H1 (cell line): ENCODE measurements at regions not wholly inside any gene's neighbourhood (a gene's known extent, or its start where the extent isn't known, plus 50 kb on each side); places are given as distances from the start of the nearest gene placed in this dataset.

ENCODE experiments used
- CTCF ChIA-PET: fragments of 300-600 bp; sonication (Branson Sonifier 250); formaldehyde crosslinking; loops from one replicate; lab custom pipeline; 2021; ENCODE audit not compliant: partially characterized antibody; lab: Charles Lee
- POLR2A ChIA-PET: fragments of 300-600 bp; sonication (Branson Sonifier 250); formaldehyde crosslinking; loops from one replicate; lab custom pipeline; 2021; ENCODE audit warnings: inconsistent platforms; ENCODE audit not compliant: partially characterized antibody; lab: Charles Lee
- DNase-seq, 2 experiments: peaks; one replicate each; pipeline versions ENCODE4 v3.0.0 to v3.0.0-alpha.2; 2010 to 2022; ENCODE audit warnings: low spot score in 2 of 2, low read depth in 1 of 2, mixed read lengths in 1 of 2
- FAIRE-seq: peaks from 2 replicates; lab custom pipeline; 2011; peaks lifted over from hg19 to GRCh38; lab: Jason Lieb, UNC
- H2AFZ ChIP-seq: 2 replicates; pipeline ENCODE4 v1.8.1; 2012; ENCODE audit warnings: low read length, inconsistent platforms
- H2AK5ac ChIP-seq: 2 replicates; pipeline ENCODE4 v1.6.1; 2013; ENCODE audit warnings: low read depth, low read length
- H2BK120ac ChIP-seq: replicated peaks from 2 replicates; pipeline ENCODE3; 2013; ENCODE audit warnings: low read depth, low read length, inconsistent platforms
- H2BK12ac ChIP-seq: 2 replicates; pipeline ENCODE4 v1.6.1; 2013; ENCODE audit warnings: low read depth, low read length
- H2BK15ac ChIP-seq: 2 replicates; pipeline ENCODE4 v1.6.1; 2013; ENCODE audit warnings: low read length
- H2BK20ac ChIP-seq: 2 replicates; pipeline ENCODE4 v1.6.1; 2013; ENCODE audit warnings: low read length
- H2BK5ac ChIP-seq: 2 replicates; pipeline ENCODE4 v1.6.1; 2013; ENCODE audit warnings: low read depth, low read length
- H3K14ac ChIP-seq: 2 replicates; pipeline ENCODE4 v1.6.1; 2013; ENCODE audit warnings: inconsistent platforms; ENCODE audit not compliant: insufficient read length
- H3K18ac ChIP-seq: 2 replicates; pipeline ENCODE4 v1.6.1; 2013; ENCODE audit warnings: low read length; ENCODE audit errors: extremely low read depth
- H3K23ac ChIP-seq: 2 replicates; pipeline ENCODE4 v1.6.1; 2013; ENCODE audit warnings: inconsistent platforms; ENCODE audit not compliant: insufficient read length
- H3K23me2 ChIP-seq: 2 replicates; pipeline ENCODE4 v1.6.1; 2013; ENCODE audit warnings: low read depth, low read length
- H3K27ac ChIP-seq: 2 replicates; pipeline ENCODE4 v1.6.1; 2011; ENCODE audit warnings: low read depth, low read length, inconsistent platforms
- H3K27me3 ChIP-seq, 4 experiments: replicated peaks in 1 of 4; 1 replicate in 1 of 4; 2 replicates in 3 of 4; pipeline versions ENCODE4 v1.6.1 to v1.8.1; 2011 to 2013; ENCODE audit warnings: low read length in 3 of 4, mild to moderate bottlenecking in 3 of 4, inconsistent platforms in 2 of 4, mixed read lengths in 2 of 4, moderate library complexity in 1 of 4; ENCODE audit not compliant: control insufficient read depth in 3 of 4, insufficient read depth in 3 of 4; ENCODE audit errors: extremely low read depth in 1 of 4
- H3K36me3 ChIP-seq, 4 experiments: 2 replicates each; pipeline versions ENCODE4 v1.6.1 to v1.8.1; 2011 to 2013; ENCODE audit warnings: mild to moderate bottlenecking in 4 of 4, low read length in 3 of 4, moderate library complexity in 2 of 4, control low read depth in 1 of 4, inconsistent platforms in 1 of 4; ENCODE audit not compliant: insufficient read depth in 4 of 4, control insufficient read depth in 2 of 4
- H3K4ac ChIP-seq: replicated peaks from 2 replicates; pipeline ENCODE3; 2013; ENCODE audit warnings: low read length, low read depth, mixed read lengths, inconsistent platforms; ENCODE audit not compliant: insufficient read length
- H3K4me1 ChIP-seq, 4 experiments: replicated peaks in 1 of 4; 1 replicate in 1 of 4; 2 replicates in 3 of 4; pipeline versions ENCODE4 v1.6.1 to v1.8.1; 2011 to 2013; ENCODE audit warnings: low read length in 3 of 4, inconsistent platforms in 2 of 4, mixed read lengths in 1 of 4; ENCODE audit not compliant: insufficient read depth in 4 of 4, control insufficient read depth in 3 of 4
- H3K4me2 ChIP-seq, 2 experiments: 2 replicates each; pipeline versions ENCODE4 v1.6.1 to v1.8.1; 2011 to 2013; ENCODE audit warnings: low read depth in 2 of 2, low read length in 2 of 2, control low read depth in 1 of 2, inconsistent platforms in 1 of 2, mild to moderate bottlenecking in 1 of 2; ENCODE audit not compliant: insufficient read depth in 1 of 2
- H3K4me3 ChIP-seq, 4 experiments: fragments of 200-600, 300-600 bp in 1 of 4; sonication (generic), shearing (Covaris generic), sonication (Bioruptor Twin) in 1 of 4; 2 replicates each; pipeline versions ENCODE4 v1.5.1 to v1.8.1; 2011 to 2016; ENCODE audit warnings: low read length in 4 of 4, low read depth in 3 of 4, control low read depth in 2 of 4, inconsistent platforms in 2 of 4, mild to moderate bottlenecking in 2 of 4, mixed read lengths in 1 of 4, moderate library complexity in 1 of 4; ENCODE audit not compliant: insufficient read depth in 2 of 4; ENCODE audit errors: extremely low read depth in 1 of 4
- H3K56ac ChIP-seq: replicated peaks from 2 replicates; pipeline ENCODE3; 2013; ENCODE audit warnings: low read depth, mild to moderate bottlenecking, mixed read lengths, low read length, inconsistent platforms; ENCODE audit not compliant: insufficient read length
- H3K79me1 ChIP-seq: 2 replicates; pipeline ENCODE4 v1.6.1; 2013; ENCODE audit warnings: low read depth, low read length, control low read depth
- H3K79me2 ChIP-seq, 2 experiments: 2 replicates each; pipeline versions ENCODE4 v1.6.1 to v1.8.1; 2012 to 2013; ENCODE audit warnings: low read length in 2 of 2, mild to moderate bottlenecking in 2 of 2, inconsistent platforms in 1 of 2; ENCODE audit not compliant: insufficient read depth in 2 of 2, control insufficient read depth in 1 of 2
- H3K9ac ChIP-seq, 4 experiments: replicated peaks in 1 of 4; 1 replicate in 1 of 4; 2 replicates in 3 of 4; pipeline versions ENCODE4 v1.6.1 to v1.8.1; 2011 to 2013; ENCODE audit warnings: low read depth in 3 of 4, low read length in 3 of 4, control low read depth in 2 of 4, mild to moderate bottlenecking in 2 of 4, moderate library complexity in 2 of 4, inconsistent platforms in 1 of 4; ENCODE audit errors: extremely low read depth in 1 of 4
- H3K9me3 ChIP-seq, 2 experiments: 2 replicates each; pipeline versions ENCODE4 v1.6.1 to v1.8.1; 2012 to 2013; ENCODE audit warnings: mild to moderate bottlenecking in 2 of 2, moderate library complexity in 2 of 2, control low read depth in 1 of 2, inconsistent platforms in 1 of 2, low read depth in 1 of 2, low read length in 1 of 2, mixed read lengths in 1 of 2; ENCODE audit not compliant: insufficient read depth in 2 of 2
- H4K20me1 ChIP-seq, 2 experiments: replicated peaks in 1 of 2; 2 replicates each; pipeline versions ENCODE3 to v1.8.1; 2011 to 2013; ENCODE audit warnings: inconsistent platforms in 2 of 2, low read length in 2 of 2, mild to moderate bottlenecking in 1 of 2; ENCODE audit not compliant: insufficient read depth in 2 of 2, control insufficient read depth in 1 of 2
- H4K5ac ChIP-seq: 2 replicates; pipeline ENCODE4 v1.6.1; 2013; ENCODE audit warnings: low read length, low read depth, mixed read lengths, inconsistent platforms; ENCODE audit not compliant: insufficient read length
- H4K8ac ChIP-seq: 2 replicates; pipeline ENCODE4 v1.8.0; 2013; ENCODE audit warnings: mild to moderate bottlenecking, moderate library complexity, low read length, inconsistent platforms; ENCODE audit not compliant: insufficient read depth; ENCODE audit errors: extremely low read depth
- H4K91ac ChIP-seq: replicated peaks from 2 replicates; pipeline ENCODE3; 2013; ENCODE audit warnings: low read length, mixed read lengths, inconsistent platforms; ENCODE audit not compliant: insufficient read length
- CEBPB ChIP-seq: IDR thresholded peaks from 2 replicates; pipeline ENCODE4 v1.6.1; 2012; ENCODE audit warnings: low read depth, low read length
- CTBP2 ChIP-seq: IDR thresholded peaks from 2 replicates; pipeline ENCODE4 v1.7.0; 2011; ENCODE audit warnings: borderline replicate concordance, mild to moderate bottlenecking, moderate library complexity, mixed read lengths, low read length; ENCODE audit not compliant: insufficient read depth, insufficient read length
- EZH2 ChIP-seq: fragments of 200-600 bp; sonication (generic); IDR thresholded peaks from 2 replicates; pipeline ENCODE4 v1.7.1; 2012; ENCODE audit warnings: low read depth, mild to moderate bottlenecking, moderate library complexity, low read length, inconsistent platforms; ENCODE audit not compliant: severe bottlenecking
- KDM4A ChIP-seq: IDR thresholded peaks from one replicate; pipeline ENCODE4 v1.7.1; 2012; ENCODE audit warnings: low read depth, mild to moderate bottlenecking, moderate library complexity, low read length, inconsistent platforms; ENCODE audit not compliant: severe bottlenecking
- MAX ChIP-seq: IDR thresholded peaks from 2 replicates; pipeline ENCODE4 v1.6.1; 2012; ENCODE audit warnings: inconsistent platforms
- NANOG ChIP-seq: IDR thresholded peaks from 2 replicates; pipeline ENCODE4 v1.6.1; 2011; ENCODE audit warnings: low read length, low read depth, mild to moderate bottlenecking, inconsistent platforms; ENCODE audit not compliant: insufficient read depth, poor library complexity, severe bottlenecking
- NRF1 ChIP-seq: IDR thresholded peaks from 2 replicates; pipeline ENCODE4 v1.6.1; 2011; ENCODE audit warnings: mild to moderate bottlenecking, low read depth, low read length, improper control_type of control experiment
- SRF ChIP-seq: IDR thresholded peaks from 2 replicates; pipeline ENCODE4 v1.6.1; 2011; ENCODE audit warnings: mild to moderate bottlenecking, low read depth, low read length, moderate library complexity
- ZNF274 ChIP-seq: IDR thresholded peaks from 2 replicates; pipeline ENCODE4 v1.7.0; 2012; ENCODE audit warnings: low read length, borderline replicate concordance; ENCODE audit errors: extremely low read depth
- WGBS, 2 experiments: shearing (Covaris generic) in 1 of 2; methylation state at CpG; one replicate each; pipeline versions ENCODE4 v1.1.6 to v1.1.7; 2013 to 2015; ENCODE audit warnings: low lambda C conversion rate in 2 of 2, mixed read lengths in 2 of 2, inconsistent platforms in 1 of 2, low coverage in 1 of 2, missing lambda C conversion rate in 1 of 2; ENCODE audit not compliant: insufficient replicate concordance in 2 of 2, insufficient coverage in 1 of 2, insufficient read length in 1 of 2; ENCODE audit errors: extremely low coverage in 1 of 2, missing lambda C conversion rate in 1 of 2; 5-methylcytosine and 5-hydroxymethylcytosine counted together

- Histone ChIP-seq H2BK15ac (peak overlapping the region; percentile 99; the same call in 1 of the 2 replicates), H3K27ac (no peak overlapping the region), H3K14ac (no peak overlapping the region), H2AFZ (no peak overlapping the region)
- no peak for TF ChIP-seq NANOG
- TF ChIP-seq CTBP2, result no peak
- no peak for TF ChIP-seq MAX
- no peak for TF ChIP-seq EZH2
- TF ChIP-seq ZNF274, result no peak
- TF ChIP-seq SRF, result no peak
- no peak for TF ChIP-seq NRF1
- no peak for TF ChIP-seq CEBPB
- no peak for TF ChIP-seq KDM4A
- TF ChIP-seq, all 59 proteins: peak for 0
- Histone ChIP-seq H3K4me3 (no peak overlapping the region), H3K9ac (no peak overlapping the region), H3K18ac (peak overlapping the region; percentile 48; the same call in 1 of the 2 replicates), H4K91ac (peak overlapping the region; percentile 46), H3K23ac (no peak overlapping the region), H4K5ac (no peak overlapping the region), H3K79me2 (no peaks in the 10 kb centered on the region), H2BK20ac (no peak overlapping the region), H3K23me2 (no peaks in the 10 kb centered on the region; the same call in 1 of the 2 replicates), H2BK5ac (no peak overlapping the region; the same call in 1 of the 2 replicates), H3K4ac (no peak overlapping the region), H3K4me2 (no peak overlapping the region), H3K79me1 (no peaks in the 10 kb centered on the region), H3K4me1 (peaks cover 0 to 34% (median 16%) of the 10 kb centered on the region in 4 experiments; a peak in 6 of 7 replicates), H2BK120ac (no peak overlapping the region), H3K9me3 (no peaks in the 10 kb centered on the region), H4K8ac (no peak overlapping the region; the same call in 1 of the 2 replicates), H3K56ac (no peak overlapping the region), H2BK12ac (peak overlapping the region; percentile 39; the same call in 1 of the 2 replicates), H3K36me3 (no peaks in the 10 kb centered on the region; a peak in 1 of 8 replicates), H2AK5ac (no peak overlapping the region), H4K20me1 (no peaks in the 10 kb centered on the region), H3K27me3 (no peaks in the 10 kb centered on the region)
- 91% methylated on average over 11 of the region's 11 CpGs; no CpG with 5 or more reads in 1 of the 2 experiments for WGBS, 2 experiments
- FAIRE-seq (no peak), DNase-seq (no peak)
- ChIA-PET CTCF (interaction anchor here (0.7 to 2.5 kb wide), 3 partner anchors 40 to 125 kb away, joined by 3 to 9 read pairs (median 5); no protein-coding TSS in a partner anchor), POLR2A (interaction anchor here (1.5 kb wide), 1 partner anchor 17 kb away, joined by 4 read pairs; no protein-coding TSS in a partner anchor)
Measured at GRCh38 chr10:131747791-131748190, 153.0 kb upstream of the PPP2R2D start.
